Esophagus squamous epithelium (tissue), 5 donors: ENCODE measurements at regions not wholly inside any gene's neighbourhood (a gene's known extent, or its start where the extent isn't known, plus 50 kb on each side); places are given as distances from the start of the nearest gene placed in this dataset.
"Not testable (repeated sequence)": the region's sequence is repeated elsewhere in the genome, so short reads cannot be mapped to it uniquely, and the experiment has no call there.

Source experiments
- DNase-seq: peaks from one replicate; lab custom pipeline; 2025; lab: John Stamatoyannopoulos, UW
- H3K27ac ChIP-seq, 4 donors: fragments of 200-600 bp; sonication (generic); one replicate each; pipeline ENCODE4 v1.5.1; 2016 to 2019; ENCODE audit warnings: mild to moderate bottlenecking in 1 of 4
- H3K27me3 ChIP-seq, 4 donors: fragments of 200-600 bp; sonication (generic); 1 replicate in 3 of 4; 2 replicates in 1 of 4; pipeline versions ENCODE4 v1.5.1 to v1.6.0; 2017 to 2021; ENCODE audit warnings: antibody characterized with exemption in 1 of 4
- H3K36me3 ChIP-seq, 3 donors: fragments of 200-600 bp; sonication (generic); one replicate each; pipeline ENCODE4 v1.5.1; 2016 to 2019
- H3K4me1 ChIP-seq, 3 donors: fragments of 200-600 bp; sonication (generic); one replicate each; pipeline ENCODE4 v1.5.1; 2017 to 2019
- H3K4me3 ChIP-seq, 4 donors: fragments of 200-600 bp; sonication (generic); 1 replicate in 3 of 4; 2 replicates in 1 of 4; pipeline ENCODE4 v1.5.1; 2016 to 2019; ENCODE audit warnings: mild to moderate bottlenecking in 2 of 4, moderate library complexity in 1 of 4
- H3K9me3 ChIP-seq, 3 donors: fragments of 200-600 bp; sonication (generic); one replicate each; pipeline ENCODE4 v1.5.1; 2016 to 2019
- POLR2A ChIP-seq, 4 donors: fragments of 450-650 bp; IDR thresholded peaks; one replicate each; pipeline ENCODE4 v1.6.1; 2017; ENCODE audit warnings: antibody characterized with exemption in 4 of 4, mild to moderate bottlenecking in 4 of 4, moderate library complexity in 3 of 4
- WGBS, 2 donors: methylation state at CpG; one replicate each; pipeline ENCODE4 v1.1.5; 2018; 5-methylcytosine and 5-hydroxymethylcytosine counted together
- intact Hi-C: fragments of 100-400 bp; cut with DNase I; formaldehyde crosslinking; loops from one replicate; pipeline ENCODE4 v1.15.0; 2022
- TF ChIP-seq, protein P1 (sequence below), 6 experiments: fragments of 450-650 bp in 4 of 6; fragments of 200-600 bp in 2 of 6; sonication (generic) in 2 of 6; IDR thresholded peaks; one replicate each; pipeline ENCODE4 v1.5.1; 2016 to 2019; ENCODE audit warnings: antibody characterized with exemption in 6 of 6, mild to moderate bottlenecking in 4 of 6, moderate library complexity in 4 of 6
- donor health status: DM: yes; HTN: yes; CAD: no.

DNA sequence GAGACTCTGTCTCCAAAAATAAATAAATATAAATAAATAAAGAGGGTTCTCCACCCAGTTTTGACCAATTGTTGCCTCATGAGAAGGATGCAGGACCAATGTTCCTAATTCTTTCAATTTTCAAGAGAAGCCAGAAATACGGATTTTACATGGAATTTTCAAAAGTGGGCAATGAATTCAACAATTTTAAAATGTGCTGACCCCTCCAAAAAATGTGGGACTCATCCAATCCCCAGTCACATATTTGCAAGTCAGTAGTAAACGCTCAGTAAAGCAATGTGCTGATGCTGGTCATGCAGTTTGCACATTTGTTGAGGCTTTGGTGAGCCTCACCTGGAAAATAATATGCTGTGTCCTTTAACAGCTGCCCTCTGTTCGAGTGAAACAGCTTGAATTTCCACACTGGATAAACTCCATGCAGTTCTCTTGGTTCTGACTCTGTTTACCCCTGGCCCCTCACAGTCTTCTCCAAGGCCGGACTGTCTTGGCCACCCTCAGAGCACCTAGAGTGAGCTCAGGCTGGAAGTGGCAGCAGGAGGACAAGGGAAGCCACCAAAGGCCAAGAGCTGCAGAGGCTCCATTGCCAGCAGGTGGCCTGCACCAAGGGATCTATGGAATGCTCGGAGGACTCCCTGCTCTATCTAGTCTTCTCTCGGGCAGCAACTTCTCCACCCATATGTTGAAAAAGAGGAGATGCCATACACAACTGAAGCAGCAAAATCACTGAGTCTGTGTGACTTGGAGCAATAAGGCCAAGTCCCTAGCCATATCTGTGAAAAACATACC, 246.8 kb downstream of the UACA start:
- H3K4me3 ChIP-seq = no peak overlapping the region
- WGBS, 2 donors = 57 to 86% methylated on average over 4 of the region's 6 CpGs
- peak overlapping the region in 2 of 4 donors; percentile 25 to 67 for H3K27ac ChIP-seq

DNA sequence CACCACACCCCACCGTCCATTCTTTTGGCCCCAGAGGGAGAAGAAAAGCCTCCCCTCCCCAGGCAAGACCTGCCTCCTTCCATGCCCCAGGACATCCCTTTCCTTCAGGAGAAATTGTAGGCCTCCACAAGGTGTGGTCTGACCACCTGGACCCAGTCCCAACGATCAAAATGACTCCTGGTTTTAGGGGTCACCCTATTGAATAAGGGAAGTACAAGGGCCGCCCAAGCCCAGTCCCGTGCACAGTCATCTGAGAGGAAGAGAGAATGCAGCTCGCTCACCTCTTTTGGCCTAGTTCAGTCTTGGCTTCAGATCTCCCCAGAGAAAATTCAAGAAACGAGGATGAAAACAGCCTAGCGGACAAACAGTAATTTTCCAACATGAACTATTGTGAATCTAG, 249.1 kb downstream of the UACA start:
- no peak for DNase-seq
- Histone ChIP-seq H3K4me1 (peaks cover 11 to 66% (median 14%) of the 10 kb centered on the region in 3 donors), H3K27ac (no peak overlapping the region), H3K27me3 (peaks cover 0 to 5% (median 0%) of the 10 kb centered on the region in 4 donors), H3K4me3 (no peak overlapping the region), H3K36me3 (no peaks in the 10 kb centered on the region), H3K9me3 (peaks cover 0 to 32% (median 14%) of the 10 kb centered on the region in 3 donors)
- WGBS, 2 donors = 70 to 85% methylated on average over 3 to 5 of the region's 7 CpGs
- intact Hi-C loops = no loop called here
- TF ChIP-seq, protein P1, sequence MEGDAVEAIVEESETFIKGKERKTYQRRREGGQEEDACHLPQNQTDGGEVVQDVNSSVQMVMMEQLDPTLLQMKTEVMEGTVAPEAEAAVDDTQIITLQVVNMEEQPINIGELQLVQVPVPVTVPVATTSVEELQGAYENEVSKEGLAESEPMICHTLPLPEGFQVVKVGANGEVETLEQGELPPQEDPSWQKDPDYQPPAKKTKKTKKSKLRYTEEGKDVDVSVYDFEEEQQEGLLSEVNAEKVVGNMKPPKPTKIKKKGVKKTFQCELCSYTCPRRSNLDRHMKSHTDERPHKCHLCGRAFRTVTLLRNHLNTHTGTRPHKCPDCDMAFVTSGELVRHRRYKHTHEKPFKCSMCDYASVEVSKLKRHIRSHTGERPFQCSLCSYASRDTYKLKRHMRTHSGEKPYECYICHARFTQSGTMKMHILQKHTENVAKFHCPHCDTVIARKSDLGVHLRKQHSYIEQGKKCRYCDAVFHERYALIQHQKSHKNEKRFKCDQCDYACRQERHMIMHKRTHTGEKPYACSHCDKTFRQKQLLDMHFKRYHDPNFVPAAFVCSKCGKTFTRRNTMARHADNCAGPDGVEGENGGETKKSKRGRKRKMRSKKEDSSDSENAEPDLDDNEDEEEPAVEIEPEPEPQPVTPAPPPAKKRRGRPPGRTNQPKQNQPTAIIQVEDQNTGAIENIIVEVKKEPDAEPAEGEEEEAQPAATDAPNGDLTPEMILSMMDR (IDR thresholded peaks at IDR 0.05) = no peak
- TF ChIP-seq POLR2A (IDR thresholded peaks at IDR 0.05) = no peak

More for the DNA sequence above, 246.8 kb downstream of the UACA start:
- no peaks in the 10 kb centered on the region for H3K36me3 ChIP-seq
- peaks cover 0 to 23% (median 0%) of the 10 kb centered on the region in 4 donors for H3K27me3 ChIP-seq
- peaks cover 3 to 59% (median 14%) of the 10 kb centered on the region in 3 donors for H3K4me1 ChIP-seq
- H3K9me3 ChIP-seq = peaks cover 0 to 13% (median 0%) of the 10 kb centered on the region in 3 donors
- no peak for TF ChIP-seq POLR2A (IDR thresholded peaks at IDR 0.05)
- TF ChIP-seq, protein P1 (IDR thresholded peaks at IDR 0.05) = no peak
- no peak for DNase-seq
- intact Hi-C loops = no loop called here

DNA sequence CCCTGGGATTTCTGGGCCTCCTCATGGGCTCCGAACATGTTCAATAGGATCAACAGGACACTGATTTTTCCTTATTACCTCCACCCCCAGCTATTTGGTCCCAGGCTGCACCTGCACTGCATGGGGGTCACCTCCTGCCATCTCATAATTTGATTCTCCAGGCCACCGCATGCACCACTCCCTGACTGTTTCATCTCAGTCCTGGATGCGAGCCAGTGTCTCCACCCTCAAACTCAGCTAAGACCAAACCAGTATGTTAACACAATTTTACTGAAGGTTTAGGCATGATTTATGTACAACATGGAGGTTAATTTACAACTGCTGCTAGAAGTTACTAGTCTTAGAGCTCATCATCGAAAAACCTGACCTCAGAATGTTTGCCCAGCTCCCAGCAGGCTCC, 249.5 kb downstream of the UACA start:
- Histone ChIP-seq H3K36me3 (no peaks in the 10 kb centered on the region), H3K4me3 (no peak overlapping the region), H3K27me3 (peaks cover 0 to under 1% (median 0%) of the 10 kb centered on the region in 4 donors), H3K9me3 (peaks cover 0 to 33% (median 14%) of the 10 kb centered on the region in 3 donors), H3K27ac (no peak overlapping the region), H3K4me1 (peaks cover 15 to 69% (median 17%) of the 10 kb centered on the region in 3 donors)
- intact Hi-C loops = no loop called here
- no peak for DNase-seq
- WGBS, 2 donors = 54 to 61% methylated on average over 4 of the region's 4 CpGs
- no peak for TF ChIP-seq POLR2A (IDR thresholded peaks at IDR 0.05)
- TF ChIP-seq, protein P1 (IDR thresholded peaks at IDR 0.05) = no peak

DNA sequence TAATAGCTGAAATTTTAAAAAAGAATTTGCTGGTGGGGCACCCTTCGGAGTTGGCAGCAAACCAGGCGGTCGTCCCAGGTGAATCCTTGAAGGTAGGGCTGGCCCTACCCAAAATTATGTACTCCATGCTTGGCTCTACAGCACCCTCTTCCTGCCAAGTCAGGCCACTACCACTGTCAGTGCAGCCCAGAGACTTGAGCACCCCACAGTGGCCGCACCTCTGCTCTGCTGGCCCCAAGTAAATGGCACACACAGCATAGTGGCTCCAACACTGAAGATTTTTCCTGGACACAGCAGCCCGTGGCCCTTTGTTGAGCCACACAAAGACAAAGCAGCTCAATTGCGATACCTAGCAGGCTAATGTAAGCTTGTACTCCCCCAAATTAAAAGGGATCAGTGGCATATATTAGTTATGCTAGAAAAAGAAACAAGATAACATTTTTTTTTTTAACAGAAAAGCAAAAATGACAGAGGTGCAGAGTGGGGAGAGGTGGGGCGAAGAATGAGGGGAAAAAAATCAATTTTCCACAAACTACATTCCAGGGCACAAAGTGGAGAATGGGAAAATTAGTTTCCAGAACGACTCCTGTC, 250.5 kb downstream of the UACA start:
- intact Hi-C loops = no loop called here
- TF ChIP-seq POLR2A (IDR thresholded peaks at IDR 0.05) = no peak
- TF ChIP-seq, protein P1 (IDR thresholded peaks at IDR 0.05) = peak; percentile 30 to 85 (median 63)
- Histone ChIP-seq H3K27me3 (no peaks in the 10 kb centered on the region), H3K27ac (no peak overlapping the region), H3K4me1 (peaks cover 16 to 69% (median 24%) of the 10 kb centered on the region in 3 donors), H3K36me3 (no peaks in the 10 kb centered on the region), H3K4me3 (no peak overlapping the region), H3K9me3 (peaks cover 0 to 33% (median 14%) of the 10 kb centered on the region in 3 donors)
- WGBS, 2 donors = 72% methylated on average over 8 of the region's 8 CpGs
- no peak for DNase-seq

DNA sequence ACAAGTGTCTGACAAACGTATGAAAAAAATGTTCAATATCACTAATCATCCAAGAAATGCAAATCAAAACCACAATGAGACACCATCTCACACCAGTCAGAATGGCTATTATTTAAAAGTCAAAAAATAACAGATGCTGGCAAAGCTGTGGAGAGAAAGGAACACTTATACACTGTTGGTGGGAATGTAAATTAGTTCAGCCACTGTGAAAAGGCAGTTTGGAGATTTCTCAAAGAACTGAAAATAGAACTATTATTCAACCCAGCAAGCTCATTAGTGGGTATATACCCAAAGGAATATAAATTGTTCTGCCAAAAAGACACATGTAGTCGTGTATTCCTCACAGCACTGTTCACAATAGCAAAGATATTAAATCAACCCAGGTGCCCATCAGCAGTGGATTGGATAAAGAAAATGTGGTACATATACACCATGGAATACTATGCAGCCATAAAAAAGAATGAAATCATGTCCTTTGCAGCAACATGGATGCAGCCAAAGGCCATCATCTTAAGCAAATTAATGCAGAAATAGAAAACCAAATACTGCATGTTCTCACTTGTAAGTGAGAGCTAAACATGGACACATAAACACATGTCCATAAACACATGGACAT, 251.3 kb downstream of the UACA start:
- intact Hi-C loops, H3K27ac ChIP-seq, H3K27me3 ChIP-seq, H3K4me3 ChIP-seq, H3K36me3 ChIP-seq, DNase-seq: not testable (repeated sequence)
- H3K9me3 ChIP-seq = peaks cover 0 to 33% (median 14%) of the 10 kb centered on the region in 3 donors
- 67 to 78% methylated on average over 2 of the region's 2 CpGs for WGBS, 2 donors
- H3K4me1 ChIP-seq = peaks cover 16 to 69% (median 25%) of the 10 kb centered on the region in 3 donors
